ENCODE measurements at regions not wholly inside any gene's neighbourhood (a gene's known extent, or its start where the extent isn't known, plus 50 kb on each side); places are given as distances from the start of the nearest gene placed in this dataset.

DNA sequence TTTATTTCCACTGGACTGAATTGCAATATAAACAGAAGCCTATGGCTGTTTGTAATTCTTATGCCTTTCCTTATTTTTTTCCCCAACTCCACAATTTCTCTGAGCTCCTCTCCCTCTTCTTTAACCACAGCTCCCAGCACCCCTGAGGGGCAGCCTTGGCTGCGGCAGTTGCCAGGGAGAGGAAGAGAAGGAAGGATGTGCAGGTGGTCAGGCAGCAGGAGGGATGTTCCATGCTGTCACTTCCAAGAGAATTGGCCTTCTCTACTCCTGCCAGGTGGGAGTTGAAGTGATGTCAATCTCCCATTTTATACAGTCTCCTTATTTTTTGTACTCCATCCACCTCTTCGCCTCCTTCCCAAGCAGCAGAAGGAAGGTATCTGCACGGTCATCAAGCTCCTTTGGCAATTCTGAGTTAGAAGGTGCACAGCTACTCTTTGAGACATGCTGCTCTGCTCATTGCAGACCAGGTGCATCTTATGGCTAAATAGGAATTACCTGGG lies 343.3 kb upstream of the RPS6KA3 start:
- TF ChIP-seq POLR2AphosphoS5 (IDR thresholded peaks at IDR 0.05) (no peak), EP300 (IDR thresholded peaks at IDR 0.05) (no peak), POLR2A (IDR thresholded peaks at IDR 0.05) (no peak)
- TF ChIP-seq, protein P1, sequence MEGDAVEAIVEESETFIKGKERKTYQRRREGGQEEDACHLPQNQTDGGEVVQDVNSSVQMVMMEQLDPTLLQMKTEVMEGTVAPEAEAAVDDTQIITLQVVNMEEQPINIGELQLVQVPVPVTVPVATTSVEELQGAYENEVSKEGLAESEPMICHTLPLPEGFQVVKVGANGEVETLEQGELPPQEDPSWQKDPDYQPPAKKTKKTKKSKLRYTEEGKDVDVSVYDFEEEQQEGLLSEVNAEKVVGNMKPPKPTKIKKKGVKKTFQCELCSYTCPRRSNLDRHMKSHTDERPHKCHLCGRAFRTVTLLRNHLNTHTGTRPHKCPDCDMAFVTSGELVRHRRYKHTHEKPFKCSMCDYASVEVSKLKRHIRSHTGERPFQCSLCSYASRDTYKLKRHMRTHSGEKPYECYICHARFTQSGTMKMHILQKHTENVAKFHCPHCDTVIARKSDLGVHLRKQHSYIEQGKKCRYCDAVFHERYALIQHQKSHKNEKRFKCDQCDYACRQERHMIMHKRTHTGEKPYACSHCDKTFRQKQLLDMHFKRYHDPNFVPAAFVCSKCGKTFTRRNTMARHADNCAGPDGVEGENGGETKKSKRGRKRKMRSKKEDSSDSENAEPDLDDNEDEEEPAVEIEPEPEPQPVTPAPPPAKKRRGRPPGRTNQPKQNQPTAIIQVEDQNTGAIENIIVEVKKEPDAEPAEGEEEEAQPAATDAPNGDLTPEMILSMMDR (IDR thresholded peaks at IDR 0.05): no peak

Data from gastroesophageal sphincter (tissue), 3 donors.